ENCODE measurements at regions not wholly inside any gene's neighbourhood (a gene's known extent, or its start where the extent isn't known, plus 50 kb on each side); places are given as distances from the start of the nearest gene placed in this dataset.

GRCh38 chr9:81250606-81251005 lies 438.7 kb downstream of the TLE1 start:
- DNase-seq (ENCODE audit: low read depth): no peak

GRCh38 chr9:81250041-81250440 lies 439.3 kb downstream of the TLE1 start:
- no peak for DNase-seq (ENCODE audit: low read depth)

GRCh38 chr9:81245254-81245956 lies 443.9 kb downstream of the TLE1 start:
- no peak for DNase-seq (ENCODE audit: low read depth)

- DNase-seq (ENCODE audit: low read depth): no peak
These were observed 444.7 kb downstream of the TLE1 start for GRCh38 chr9:81244631-81245030.

- DNase-seq (ENCODE audit: low read depth): no peak
These were observed 446.5 kb downstream of the TLE1 start for GRCh38 chr9:81242866-81243265.

GRCh38 chr9:81239388-81239787 lies 450.0 kb downstream of the TLE1 start:
- DNase-seq (ENCODE audit: low read depth): no peak

- DNase-seq (ENCODE audit: low read depth): no peak
These were observed 451.6 kb downstream of the TLE1 start for GRCh38 chr9:81237565-81238231.

GRCh38 chr9:81234924-81235610 lies 454.3 kb downstream of the TLE1 start:
- no peak for DNase-seq (ENCODE audit: low read depth)

- no peak for DNase-seq (ENCODE audit: low read depth)
These were observed 458.3 kb downstream of the TLE1 start for GRCh38 chr9:81231011-81231410.

GRCh38 chr9:81227507-81228245 lies 461.7 kb downstream of the TLE1 start:
- no peak for DNase-seq (ENCODE audit: low read depth)

- DNase-seq (ENCODE audit: low read depth): no peak
These were observed 463.8 kb downstream of the TLE1 start for GRCh38 chr9:81225596-81225995.

GRCh38 chr9:81224166-81225081 lies 464.9 kb downstream of the TLE1 start:
- no peak for DNase-seq (ENCODE audit: low read depth)

- no peak for DNase-seq (ENCODE audit: low read depth)
These were observed 474.4 kb downstream of the TLE1 start for GRCh38 chr9:81214975-81215374.

- no peak for DNase-seq (ENCODE audit: low read depth)
These were observed 475.9 kb downstream of the TLE1 start for GRCh38 chr9:81213456-81213855.

GRCh38 chr9:81211741-81212140 lies 477.6 kb downstream of the TLE1 start:
- no peak for DNase-seq (ENCODE audit: low read depth)

- DNase-seq (ENCODE audit: low read depth): no peak
These were observed 481.7 kb downstream of the TLE1 start for GRCh38 chr9:81207651-81208050.

- DNase-seq (ENCODE audit: low read depth): no peak
These were observed 487.1 kb downstream of the TLE1 start for GRCh38 chr9:81202292-81202691.

- DNase-seq (ENCODE audit: low read depth): no peak
These were observed 494.1 kb downstream of the TLE1 start for GRCh38 chr9:81195206-81195605.

GRCh38 chr9:81193362-81194339 lies 495.7 kb downstream of the TLE1 start:
- no peak for DNase-seq (ENCODE audit: low read depth)

GRCh38 chr9:81191222-81191621 lies 498.1 kb downstream of the TLE1 start:
- DNase-seq (ENCODE audit: low read depth): no peak

Measured in activated T-cell treated with anti-CD3 and anti-CD28 coated beads for 48 hours (primary cell).